Mesothelial cell of epicardium (in vitro differentiated cells): ENCODE measurements at regions not wholly inside any gene's neighbourhood (a gene's known extent, or its start where the extent isn't known, plus 50 kb on each side); places are given as distances from the start of the nearest gene placed in this dataset.

Experiments used
- DNase-seq, 2 experiments: peaks; one replicate each; pipeline ENCODE4 v3.0.0; 2021; ENCODE audit warnings: low spot score in 2 of 2; ENCODE audit not compliant: unreplicated experiment in 2 of 2
- H3K27ac Mint-ChIP-seq: 2 replicates; pipeline ENCODE4 v1.8.0; 2021; ENCODE audit warnings: mixed read lengths
- H3K27me3 Mint-ChIP-seq: 2 replicates; pipeline ENCODE4 v1.8.0; 2021; ENCODE audit warnings: low read depth, mixed read lengths
- H3K36me3 Mint-ChIP-seq: 2 replicates; pipeline ENCODE4 v1.8.0; 2021; ENCODE audit warnings: mixed read lengths
- H3K4me1 Mint-ChIP-seq: 2 replicates; pipeline ENCODE4 v1.8.0; 2021; ENCODE audit warnings: mixed read lengths
- H3K4me3 Mint-ChIP-seq: 2 replicates; pipeline ENCODE4 v1.8.0; 2021; ENCODE audit warnings: mild to moderate bottlenecking, moderate library complexity, mixed read lengths
- H3K9me3 Mint-ChIP-seq: 2 replicates; pipeline ENCODE4 v1.8.0; 2021; ENCODE audit warnings: mixed read lengths
- CTCF ChIP-seq: fragments of 200-600 bp; sonication (generic); IDR thresholded peaks from one replicate; pipeline ENCODE4 v1.5.0; 2021; ENCODE audit warnings: antibody characterized with exemption; ENCODE audit not compliant: unreplicated experiment

- H3K27me3 Mint-ChIP-seq = peaks cover 24% of the 10 kb centered on the region
- DNase-seq = no peak
- no peak overlapping the region for H3K27ac Mint-ChIP-seq
- H3K9me3 Mint-ChIP-seq = no peaks in the 10 kb centered on the region
- H3K4me3 Mint-ChIP-seq = no peak overlapping the region
- H3K4me1 Mint-ChIP-seq = no peaks in the 10 kb centered on the region
- no peaks in the 10 kb centered on the region for H3K36me3 Mint-ChIP-seq
- no peak for TF ChIP-seq CTCF
These were observed 189.6 kb downstream of the GPAM start for GRCh38 chr10:111993872-111994426.

GRCh38 chr10:111996103-111996502 is 187.5 kb downstream of the GPAM start:
- H3K4me3 Mint-ChIP-seq = no peak overlapping the region
- no peak overlapping the region for H3K27ac Mint-ChIP-seq
- no peak for TF ChIP-seq CTCF
- no peaks in the 10 kb centered on the region for H3K4me1 Mint-ChIP-seq
- H3K9me3 Mint-ChIP-seq = no peaks in the 10 kb centered on the region
- peaks cover 14% of the 10 kb centered on the region for H3K27me3 Mint-ChIP-seq
- H3K36me3 Mint-ChIP-seq = no peaks in the 10 kb centered on the region
- no peak for DNase-seq

GRCh38 chr10:111998728-111999127 is 184.8 kb downstream of the GPAM start:
- no peak for TF ChIP-seq CTCF
- DNase-seq = no peak
- peaks cover 4% of the 10 kb centered on the region for H3K9me3 Mint-ChIP-seq
- H3K4me3 Mint-ChIP-seq = no peak overlapping the region
- H3K4me1 Mint-ChIP-seq = no peaks in the 10 kb centered on the region
- no peaks in the 10 kb centered on the region for H3K36me3 Mint-ChIP-seq
- no peak overlapping the region for H3K27ac Mint-ChIP-seq
- peaks cover 10% of the 10 kb centered on the region for H3K27me3 Mint-ChIP-seq

- Mint-ChIP-seq H3K27ac (no peak overlapping the region), H3K4me1 (no peaks in the 10 kb centered on the region), H3K4me3 (no peak overlapping the region), H3K9me3 (peaks cover 4% of the 10 kb centered on the region), H3K27me3 (peaks cover 10% of the 10 kb centered on the region), H3K36me3 (no peaks in the 10 kb centered on the region)
- TF ChIP-seq CTCF = no peak
- no peak for DNase-seq
These were observed 184.2 kb downstream of the GPAM start for GRCh38 chr10:111999205-111999914.

- no peaks in the 10 kb centered on the region for H3K4me1 Mint-ChIP-seq
These were observed 183.7 kb downstream of the GPAM start for GRCh38 chr10:111999915-112000302.

More at GRCh38 chr10:111999915-112000302, 183.7 kb downstream of the GPAM start:
- H3K36me3 Mint-ChIP-seq = no peaks in the 10 kb centered on the region
- H3K27ac Mint-ChIP-seq = no peak overlapping the region
- H3K4me3 Mint-ChIP-seq = no peak overlapping the region
- DNase-seq = no peak
- no peak for TF ChIP-seq CTCF
- H3K9me3 Mint-ChIP-seq = peaks cover 4% of the 10 kb centered on the region
- H3K27me3 Mint-ChIP-seq = peaks cover 10% of the 10 kb centered on the region
